Tibial nerve (tissue), 3 donors: ENCODE measurements at regions not wholly inside any gene's neighbourhood (a gene's known extent, or its start where the extent isn't known, plus 50 kb on each side); places are given as distances from the start of the nearest gene placed in this dataset.

Experiments used
- POLR2A ChIP-seq, 2 donors: fragments of 450-650 bp; IDR thresholded peaks; one replicate each; pipeline ENCODE4 v1.6.1; 2017; ENCODE audit warnings: antibody characterized with exemption in 2 of 2, mild to moderate bottlenecking in 2 of 2, moderate library complexity in 2 of 2
- TF ChIP-seq, protein P1 (sequence below), 5 experiments: fragments of 200-600 bp in 3 of 5; fragments of 450-650 bp in 2 of 5; sonication (generic) in 3 of 5; IDR thresholded peaks; one replicate each; pipeline ENCODE4 v1.5.1; 2016 to 2019; ENCODE audit warnings: antibody characterized with exemption in 5 of 5, mild to moderate bottlenecking in 3 of 5, moderate library complexity in 2 of 5

DNA sequence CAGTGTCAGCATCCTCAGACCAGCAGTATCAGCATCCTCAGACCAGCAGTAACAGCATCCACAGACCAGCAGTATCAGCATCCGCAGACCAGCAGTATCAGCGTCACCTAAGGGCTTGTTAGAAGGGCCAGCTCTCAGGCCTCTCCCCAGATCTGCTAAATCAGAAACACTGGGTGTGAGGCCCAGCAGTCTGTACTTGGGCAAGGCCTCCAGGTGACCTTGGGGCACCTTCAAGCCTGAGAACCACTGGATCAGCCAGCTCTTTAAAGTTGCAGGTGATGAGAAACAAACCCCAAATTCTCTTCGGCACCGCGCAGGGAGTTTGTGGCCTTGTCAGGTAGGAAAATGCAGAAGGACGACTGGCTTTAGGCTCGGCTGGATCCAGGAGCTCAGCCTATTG is 290.5 kb upstream of the CDH4 start:
- TF ChIP-seq, protein P1, sequence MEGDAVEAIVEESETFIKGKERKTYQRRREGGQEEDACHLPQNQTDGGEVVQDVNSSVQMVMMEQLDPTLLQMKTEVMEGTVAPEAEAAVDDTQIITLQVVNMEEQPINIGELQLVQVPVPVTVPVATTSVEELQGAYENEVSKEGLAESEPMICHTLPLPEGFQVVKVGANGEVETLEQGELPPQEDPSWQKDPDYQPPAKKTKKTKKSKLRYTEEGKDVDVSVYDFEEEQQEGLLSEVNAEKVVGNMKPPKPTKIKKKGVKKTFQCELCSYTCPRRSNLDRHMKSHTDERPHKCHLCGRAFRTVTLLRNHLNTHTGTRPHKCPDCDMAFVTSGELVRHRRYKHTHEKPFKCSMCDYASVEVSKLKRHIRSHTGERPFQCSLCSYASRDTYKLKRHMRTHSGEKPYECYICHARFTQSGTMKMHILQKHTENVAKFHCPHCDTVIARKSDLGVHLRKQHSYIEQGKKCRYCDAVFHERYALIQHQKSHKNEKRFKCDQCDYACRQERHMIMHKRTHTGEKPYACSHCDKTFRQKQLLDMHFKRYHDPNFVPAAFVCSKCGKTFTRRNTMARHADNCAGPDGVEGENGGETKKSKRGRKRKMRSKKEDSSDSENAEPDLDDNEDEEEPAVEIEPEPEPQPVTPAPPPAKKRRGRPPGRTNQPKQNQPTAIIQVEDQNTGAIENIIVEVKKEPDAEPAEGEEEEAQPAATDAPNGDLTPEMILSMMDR (IDR thresholded peaks at IDR 0.05): no peak
- no peak for TF ChIP-seq POLR2A (IDR thresholded peaks at IDR 0.05)
